G401 (cell line): ENCODE measurements at regions not wholly inside any gene's neighbourhood (a gene's known extent, or its start where the extent isn't known, plus 50 kb on each side); places are given as distances from the start of the nearest gene placed in this dataset.
"Not testable (repeated sequence)": the region's sequence is repeated elsewhere in the genome, so short reads cannot be mapped to it uniquely, and the experiment has no call there.

Experiments used
- DNase-seq: peaks from one replicate; pipeline ENCODE4 v3.0.0-alpha.2; 2015; ENCODE audit warnings: low spot score
- in situ Hi-C: cut with HindIII; loops from 2 replicates; pipeline ENCODE4 v1.10.0; 2016; ENCODE audit warnings: low sequenced_read_pairs, mixed read lengths

- in situ Hi-C loops, DNase-seq: not testable (repeated sequence)
Observed at GRCh38 chr7:142467056-142467655, 209.3 kb upstream of the PRSS58 start.

GRCh38 chr7:142463401-142463850, 205.6 kb upstream of the PRSS58 start:
- DNase-seq: no peak
- in situ Hi-C loops: no loop called here

GRCh38 chr7:142461437-142461836, 203.6 kb upstream of the PRSS58 start:
- in situ Hi-C loops: no loop called here
- DNase-seq: no peak

GRCh38 chr7:142460402-142461117, 202.7 kb upstream of the PRSS58 start:
- no peak for DNase-seq
- in situ Hi-C loops: no loop called here

GRCh38 chr7:142459551-142459963, 201.7 kb upstream of the PRSS58 start:
- in situ Hi-C loops: no loop called here
- DNase-seq: peak; percentile 51

- no peak for DNase-seq
- in situ Hi-C loops: no loop called here
Observed at GRCh38 chr7:142457146-142457703, 199.4 kb upstream of the PRSS58 start.

GRCh38 chr7:142455392-142455791, 197.5 kb upstream of the PRSS58 start:
- DNase-seq: no peak
- in situ Hi-C loops: no loop called here

- in situ Hi-C loops: no loop called here
Observed at GRCh38 chr7:142454862-142455261, 197.0 kb upstream of the PRSS58 start.

GRCh38 chr7:142452791-142453190, 194.9 kb upstream of the PRSS58 start:
- in situ Hi-C loops: no loop called here
- DNase-seq: no peak

More at GRCh38 chr7:142454862-142455261, 197.0 kb upstream of the PRSS58 start:
- DNase-seq: no peak

- in situ Hi-C loops: no loop called here
- no peak for DNase-seq
Observed at GRCh38 chr7:142451817-142452216, 194.0 kb upstream of the PRSS58 start.

GRCh38 chr7:142451296-142451695, 193.4 kb upstream of the PRSS58 start:
- in situ Hi-C loops: no loop called here
- no peak for DNase-seq

- no peak for DNase-seq
- in situ Hi-C loops: no loop called here
Observed at GRCh38 chr7:142450695-142451094, 192.8 kb upstream of the PRSS58 start.

GRCh38 chr7:142450206-142450605, 192.3 kb upstream of the PRSS58 start:
- DNase-seq: no peak
- in situ Hi-C loops: no loop called here

GRCh38 chr7:142448857-142449256, 191.0 kb upstream of the PRSS58 start:
- DNase-seq, in situ Hi-C loops: not testable (repeated sequence)

- DNase-seq: no peak
- in situ Hi-C loops: no loop called here
Observed at GRCh38 chr7:142447762-142448161, 189.9 kb upstream of the PRSS58 start.

GRCh38 chr7:142445019-142445686, 187.3 kb upstream of the PRSS58 start:
- no peak for DNase-seq
- in situ Hi-C loops: no loop called here

GRCh38 chr7:142443216-142444010, 185.6 kb upstream of the PRSS58 start:
- in situ Hi-C loops: no loop called here
- no peak for DNase-seq

GRCh38 chr7:142442396-142442795, 184.5 kb upstream of the PRSS58 start:
- in situ Hi-C loops: no loop called here
- no peak for DNase-seq

GRCh38 chr7:142440906-142441411, 183.1 kb upstream of the PRSS58 start:
- no peak for DNase-seq
- in situ Hi-C loops: no loop called here
